ENCODE measurements at regions not wholly inside any gene's neighbourhood (a gene's known extent, or its start where the extent isn't known, plus 50 kb on each side); places are given as distances from the start of the nearest gene placed in this dataset.
"Not testable (repeated sequence)": the region's sequence is repeated elsewhere in the genome, so short reads cannot be mapped to it uniquely, and the experiment has no call there.

DNA sequence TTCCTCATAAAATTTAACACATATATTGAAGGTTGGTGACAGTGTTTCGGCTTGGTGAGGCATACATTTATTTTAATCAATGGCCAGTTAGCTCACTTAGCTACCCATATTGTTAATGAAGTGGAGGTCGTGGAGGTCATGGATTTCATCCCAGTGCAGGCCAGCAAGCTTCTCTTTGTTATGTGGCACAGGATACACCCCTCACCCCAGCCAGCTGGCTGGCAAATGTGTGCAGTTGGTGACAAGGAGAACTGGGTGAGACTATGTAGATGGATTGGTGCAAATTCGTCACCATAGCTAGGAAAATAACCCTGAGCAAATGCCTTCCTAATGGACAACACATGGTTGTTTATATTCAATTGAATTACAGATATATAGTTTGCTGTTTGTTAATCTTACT, 50.5 kb upstream of the FOXP2 start:
- no peak for DNase-seq (ENCODE audit: low read depth)

DNA sequence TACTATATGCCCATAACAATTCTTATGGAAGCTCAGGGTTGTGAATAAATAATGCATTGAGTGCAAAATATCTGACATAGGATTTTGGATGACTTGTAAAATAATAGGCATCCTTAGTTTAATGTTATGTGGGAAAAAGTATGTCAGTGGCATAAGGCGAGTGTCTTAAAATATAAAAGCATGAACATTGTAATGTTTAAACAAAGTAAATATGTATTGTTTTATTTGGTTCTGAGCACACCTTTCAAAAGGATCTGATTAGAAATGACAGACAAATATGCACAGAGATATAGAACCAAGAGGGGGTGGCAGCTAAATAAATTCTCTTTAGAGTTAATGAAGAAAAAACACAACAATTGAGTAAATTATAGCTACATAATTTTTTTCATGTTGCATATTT, 51.3 kb upstream of the FOXP2 start:
- DNase-seq (ENCODE audit: low read depth), result no peak

DNA sequence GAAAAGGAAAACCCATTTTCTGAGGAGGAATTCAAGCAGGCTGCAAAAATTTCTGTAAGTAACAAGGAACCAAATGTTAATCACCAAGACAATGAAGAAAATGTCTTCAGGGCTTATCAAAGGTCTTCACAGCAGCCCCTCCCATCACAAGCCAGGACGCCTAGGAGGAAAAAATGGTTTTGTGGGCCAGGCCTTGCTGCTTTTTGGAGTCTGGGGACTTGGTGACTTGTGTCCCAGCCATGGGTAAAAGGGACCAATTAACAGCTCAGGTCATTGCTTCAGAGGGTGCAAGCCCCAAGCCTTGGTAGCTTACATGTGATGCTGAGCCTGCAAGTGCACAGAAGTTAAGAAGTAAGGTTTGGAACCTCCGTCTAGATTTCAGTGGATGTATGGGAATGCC, 55.7 kb upstream of the FOXP2 start:
- DNase-seq (ENCODE audit: low read depth), result no peak

DNA sequence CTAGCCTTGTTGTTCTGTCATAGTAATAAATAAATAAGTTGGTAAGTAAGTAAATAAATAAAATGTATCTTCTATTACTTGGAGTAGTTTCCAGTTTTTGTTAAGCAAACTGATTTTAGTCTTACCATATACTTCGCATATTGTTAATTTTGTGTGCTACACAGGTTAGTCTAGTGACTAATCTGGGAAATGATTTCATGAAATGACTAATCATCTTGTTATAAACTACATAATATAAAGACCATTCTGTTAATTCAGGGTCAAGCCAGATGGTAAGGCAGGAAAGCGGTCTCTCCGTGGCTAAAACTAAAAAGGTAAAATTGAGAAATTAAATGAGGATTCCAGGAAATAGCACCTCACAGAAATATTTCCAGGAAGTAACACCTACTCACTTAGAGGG, 58.5 kb upstream of the FOXP2 start:
- no peak for DNase-seq (ENCODE audit: low read depth)

DNA sequence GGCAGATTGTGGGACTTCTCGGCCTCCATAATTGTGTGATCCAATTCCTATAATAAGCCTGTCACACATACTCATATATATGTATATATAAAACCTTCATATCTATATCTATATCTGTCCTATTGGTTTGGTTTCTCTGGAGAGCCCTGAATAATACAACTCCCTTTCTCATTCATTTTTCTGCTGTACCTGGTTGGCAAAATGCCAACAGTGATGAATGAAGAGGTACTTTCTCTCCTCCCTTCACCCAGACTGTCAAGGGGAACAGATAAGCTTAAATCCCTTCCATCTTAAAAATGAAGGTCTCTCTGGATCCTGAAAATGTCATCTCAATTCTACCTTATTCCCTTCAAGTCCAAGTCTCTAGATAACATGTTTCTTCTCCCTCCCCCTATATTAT, 60.3 kb upstream of the FOXP2 start:
- DNase-seq (ENCODE audit: low read depth), result no peak

DNA sequence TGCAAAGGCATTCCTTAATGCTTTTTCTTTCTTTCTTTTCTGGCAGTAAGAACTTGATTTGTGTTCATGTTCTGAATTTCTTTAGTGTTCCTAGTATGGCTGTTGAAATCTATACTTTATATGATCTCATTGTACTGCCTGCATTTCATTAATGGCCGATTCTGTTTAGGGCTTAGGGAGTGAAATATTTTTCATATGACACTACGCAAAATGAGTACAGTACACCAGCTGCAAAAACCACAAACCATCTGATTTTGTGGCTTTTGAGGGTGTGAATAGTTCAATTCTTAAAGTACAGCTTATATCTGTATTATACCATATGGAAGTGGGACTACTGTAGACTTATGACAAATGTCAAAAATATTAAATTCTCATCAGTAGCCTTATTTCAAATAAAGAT, 69.1 kb upstream of the FOXP2 start:
- peak; percentile 93 for DNase-seq (ENCODE audit: low read depth)

DNA sequence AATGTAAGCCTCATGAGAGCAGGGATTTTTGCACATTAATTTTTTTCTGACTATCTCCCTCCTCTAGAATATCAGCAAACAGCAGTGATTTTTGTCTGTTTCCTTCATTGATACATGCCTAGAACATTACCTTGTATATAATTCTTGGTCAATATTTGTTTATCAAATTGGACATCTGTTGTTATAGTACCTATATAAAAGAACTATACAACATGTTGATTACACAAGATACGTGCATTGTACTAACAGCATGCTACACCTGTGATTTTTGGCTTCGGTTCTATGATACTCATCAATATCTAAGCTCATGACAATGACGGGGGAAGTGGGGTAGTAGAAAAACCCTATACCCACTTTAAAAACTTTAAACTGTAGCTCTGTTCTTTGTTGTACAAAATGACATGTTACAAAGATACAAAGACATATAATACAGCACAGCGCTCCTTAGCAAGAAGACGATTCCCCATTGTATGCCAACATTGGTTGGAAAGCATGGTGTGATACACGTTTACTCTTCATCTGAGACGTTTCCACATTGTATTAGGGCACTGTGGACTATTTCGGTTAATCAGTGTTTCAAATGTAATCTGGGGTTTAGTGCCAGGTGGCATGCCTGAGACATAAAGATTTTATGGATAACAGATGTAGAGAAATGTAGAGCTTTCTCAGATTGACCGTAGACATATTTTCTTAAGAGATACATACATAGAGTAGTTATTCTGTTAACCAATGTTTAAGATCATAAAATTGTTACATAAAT, 70.5 kb upstream of the FOXP2 start:
- DNase-seq (ENCODE audit: low read depth), result no peak

DNA sequence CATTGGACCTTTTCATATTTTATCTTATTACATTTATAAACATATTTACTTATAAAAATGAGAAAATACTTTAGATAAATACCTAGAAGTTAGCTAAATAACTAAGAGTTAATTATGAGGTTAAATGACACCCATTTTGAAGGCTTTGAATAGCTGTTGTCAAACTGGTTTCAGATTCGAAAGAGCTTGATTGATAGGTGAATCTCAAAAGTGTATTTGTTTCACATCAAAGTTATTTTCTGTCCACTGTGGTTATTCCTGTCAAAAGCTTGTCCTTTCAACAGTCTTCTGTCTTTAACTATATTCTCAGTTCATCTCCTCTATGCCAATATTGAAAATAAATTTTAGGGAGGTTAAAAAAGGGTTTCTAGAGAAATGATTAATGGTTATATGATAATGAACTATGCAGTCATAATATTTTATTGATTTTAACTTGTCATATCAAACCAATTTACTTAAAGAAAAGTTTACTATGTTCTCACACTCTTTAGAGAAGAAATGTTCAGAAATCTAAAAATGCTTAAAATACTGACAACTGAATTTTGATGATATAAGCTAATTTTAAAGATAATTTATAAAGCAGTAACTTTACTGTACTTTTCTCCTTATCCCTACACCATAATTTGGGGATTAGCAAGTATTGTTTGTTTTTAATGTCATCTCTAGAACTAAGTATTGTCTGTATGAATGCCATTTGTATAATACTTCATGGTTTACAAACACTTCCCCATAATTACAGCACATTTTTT, 72.0 kb upstream of the FOXP2 start:
- no peak for DNase-seq (ENCODE audit: low read depth)

DNA sequence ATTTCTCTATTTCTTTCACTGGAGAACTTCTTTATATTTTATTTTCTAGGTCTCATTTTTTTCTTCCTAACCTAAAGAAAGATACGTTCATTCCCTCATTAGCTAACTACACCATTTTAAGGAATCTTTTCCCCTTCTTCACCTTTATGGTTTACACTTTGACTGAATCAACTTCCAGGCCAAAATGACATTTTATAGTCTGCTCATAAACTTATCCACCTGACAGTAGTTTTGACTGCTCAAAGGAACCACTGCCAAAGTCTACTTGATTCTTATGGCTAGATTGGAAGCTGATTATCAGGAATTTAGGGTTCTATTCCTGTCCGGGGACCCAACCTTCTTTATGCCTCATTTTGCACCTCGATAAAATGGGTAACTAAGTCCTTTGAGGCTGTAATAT, 73.0 kb upstream of the FOXP2 start:
- no peak for DNase-seq (ENCODE audit: low read depth)

DNA sequence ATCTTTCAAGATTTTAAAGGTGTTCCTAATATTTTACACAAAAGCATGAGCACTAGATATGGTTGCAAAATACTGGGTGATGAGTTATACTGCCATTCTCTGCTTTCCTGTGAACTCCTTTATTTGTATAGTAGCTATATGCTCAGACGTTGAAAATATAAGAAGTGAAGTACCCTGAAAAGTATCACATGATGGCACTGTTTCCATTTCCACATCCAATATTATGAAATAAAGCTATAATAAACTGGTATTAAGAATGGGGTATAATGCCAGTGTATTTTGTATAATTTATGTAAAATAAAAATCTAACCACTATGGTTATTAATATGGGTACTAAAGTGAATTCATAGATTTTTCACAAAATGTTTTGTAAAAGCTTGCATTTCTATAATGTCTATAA, 79.6 kb upstream of the FOXP2 start:
- DNase-seq (ENCODE audit: low read depth), result no peak

DNA sequence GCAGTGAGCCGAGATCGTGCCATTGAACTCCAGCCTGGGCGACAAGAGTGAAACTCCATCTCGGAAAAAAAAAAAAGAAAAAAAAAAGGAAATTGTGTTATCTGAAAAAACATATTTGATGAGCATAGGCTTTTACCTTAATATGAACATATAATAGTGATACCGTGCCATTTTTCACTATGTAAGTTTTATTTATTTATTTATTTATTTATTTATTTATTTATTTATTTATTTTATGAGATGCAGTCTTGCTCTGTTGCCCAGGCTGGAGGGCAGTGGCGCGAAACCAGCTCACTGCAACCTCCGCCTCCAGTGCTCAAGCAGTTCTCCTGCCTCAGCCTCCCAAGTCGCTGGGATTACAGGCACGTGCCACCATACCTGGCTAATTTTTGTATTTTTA, 85.2 kb upstream of the FOXP2 start:
- DNase-seq (ENCODE audit: low read depth), result not testable (repeated sequence)

DNA sequence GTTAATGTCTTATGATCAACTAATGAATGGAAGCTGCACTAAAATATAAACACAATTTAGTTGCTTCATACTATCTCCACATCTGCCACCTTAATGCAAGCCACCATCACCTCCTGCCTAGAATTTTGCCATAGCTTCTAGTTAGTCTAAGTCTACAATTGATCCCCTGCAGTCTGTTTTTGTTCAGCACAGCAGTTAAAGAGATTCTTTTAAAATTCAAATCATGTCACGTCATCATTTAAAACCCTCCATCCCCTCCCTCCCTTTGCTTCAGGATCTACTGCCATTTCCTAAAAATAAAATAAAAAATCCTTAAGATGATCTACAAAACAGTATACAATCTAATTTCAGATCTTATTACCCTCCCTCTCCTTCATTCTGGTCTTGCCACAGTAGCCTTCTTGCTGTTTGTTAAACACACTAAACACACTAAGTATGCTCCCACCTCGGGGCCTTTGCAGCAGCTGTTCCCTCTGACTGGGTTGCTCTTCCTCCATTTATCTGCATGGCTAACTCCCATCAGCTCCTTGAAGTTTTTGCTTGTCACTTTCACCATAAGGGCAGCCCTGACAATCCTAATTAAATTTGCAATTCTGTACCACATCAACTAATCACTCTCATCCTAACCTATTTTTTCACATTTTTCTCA, 97.0 kb upstream of the FOXP2 start:
- DNase-seq (ENCODE audit: low read depth), result no peak

DNA sequence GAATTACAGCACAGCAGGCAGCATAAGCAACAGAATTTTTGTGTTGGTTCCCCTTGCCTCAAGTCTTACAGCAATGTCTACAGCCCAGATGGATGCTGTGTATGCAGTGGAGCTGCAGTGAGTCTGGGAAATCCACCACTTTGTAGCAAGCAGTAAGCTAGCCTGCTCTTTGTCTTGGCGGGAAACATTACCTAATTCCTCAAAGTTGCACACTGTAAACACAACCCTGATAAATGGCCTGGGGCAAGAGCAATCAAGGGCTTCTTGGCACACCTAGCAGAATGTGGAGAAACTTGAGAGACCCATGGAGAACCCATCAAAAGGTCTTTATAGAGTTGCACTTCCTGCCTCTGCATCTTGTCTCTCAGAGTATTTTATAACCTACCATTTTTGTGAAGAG, 102.0 kb upstream of the FOXP2 start:
- no peak for DNase-seq (ENCODE audit: low read depth)

DNA sequence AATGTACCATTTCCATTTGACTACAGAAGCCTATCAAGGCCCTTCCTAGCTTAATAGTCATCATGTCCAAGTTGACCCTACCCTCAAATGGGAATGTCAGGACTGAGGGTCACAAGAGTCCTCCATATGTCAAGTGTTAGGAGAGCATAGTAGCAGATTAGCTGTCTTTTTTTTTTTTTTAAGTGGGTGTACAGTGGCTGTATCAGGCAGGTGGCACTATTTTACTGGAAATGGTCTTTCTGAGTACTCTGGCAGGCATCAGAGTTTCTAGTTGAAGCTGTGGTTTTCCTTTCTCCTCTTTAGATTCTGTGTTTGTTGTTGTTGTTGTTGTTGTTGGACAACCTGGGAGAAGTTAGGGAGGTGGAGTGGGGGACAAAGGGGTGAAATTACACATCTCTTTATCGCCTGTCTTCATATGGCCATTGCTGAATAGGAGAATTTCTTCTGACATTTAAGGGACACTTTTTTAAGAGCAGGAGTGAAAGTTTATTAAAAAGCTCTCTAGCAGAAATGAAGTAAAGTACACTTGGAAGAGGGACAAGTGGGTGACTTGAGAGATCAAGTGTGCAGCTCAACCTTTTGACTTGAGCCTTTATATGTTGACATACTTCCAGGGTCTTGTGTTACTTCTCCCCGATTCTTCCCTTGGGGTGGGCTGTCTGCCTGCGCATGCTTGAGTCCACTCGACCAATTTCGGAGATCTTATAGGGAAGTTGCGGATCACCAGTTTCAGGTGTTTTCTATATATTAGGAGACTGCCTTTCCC, 104.1 kb upstream of the FOXP2 start:
- DNase-seq (ENCODE audit: low read depth), result peak; percentile 23

DNA sequence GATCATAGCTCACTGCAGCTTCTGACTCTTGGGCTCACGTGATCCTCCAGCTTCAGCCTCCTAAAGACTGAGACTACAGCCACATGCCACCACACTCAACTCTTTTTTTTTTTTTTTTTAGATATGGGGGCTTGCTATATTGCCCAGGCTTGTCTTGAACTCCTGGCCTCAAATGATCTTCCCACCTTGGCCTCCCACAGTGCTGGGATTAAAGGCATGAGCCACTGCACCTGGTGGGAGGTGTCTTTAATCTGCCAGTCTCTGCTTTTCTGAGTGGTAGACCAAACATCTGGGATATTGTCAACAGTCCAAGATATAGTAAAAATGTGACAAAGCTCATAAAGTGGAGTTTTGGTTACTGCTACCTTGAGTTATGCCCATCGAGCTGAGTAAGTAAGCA, 104.9 kb upstream of the FOXP2 start:
- no peak for DNase-seq (ENCODE audit: low read depth)

DNA sequence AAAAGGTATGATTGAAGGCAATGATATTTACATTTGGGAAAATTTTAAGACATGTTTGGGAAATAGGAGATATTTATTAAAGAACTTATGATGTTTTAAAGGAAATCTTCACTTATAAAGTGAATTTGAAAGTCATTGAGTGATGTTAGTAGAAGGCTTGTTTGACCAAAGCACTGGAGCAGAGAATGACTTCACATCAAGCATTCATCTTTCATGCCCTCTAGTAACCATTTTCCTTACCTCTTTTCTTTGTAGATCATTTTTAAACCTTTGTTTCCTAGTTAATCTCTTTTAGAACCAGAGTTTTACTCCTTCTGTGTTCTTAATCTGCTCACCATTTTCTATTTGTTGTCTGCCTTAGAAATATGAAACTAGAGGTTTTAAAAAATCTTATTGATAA, 111.3 kb upstream of the FOXP2 start:
- DNase-seq (ENCODE audit: low read depth), result no peak

DNA sequence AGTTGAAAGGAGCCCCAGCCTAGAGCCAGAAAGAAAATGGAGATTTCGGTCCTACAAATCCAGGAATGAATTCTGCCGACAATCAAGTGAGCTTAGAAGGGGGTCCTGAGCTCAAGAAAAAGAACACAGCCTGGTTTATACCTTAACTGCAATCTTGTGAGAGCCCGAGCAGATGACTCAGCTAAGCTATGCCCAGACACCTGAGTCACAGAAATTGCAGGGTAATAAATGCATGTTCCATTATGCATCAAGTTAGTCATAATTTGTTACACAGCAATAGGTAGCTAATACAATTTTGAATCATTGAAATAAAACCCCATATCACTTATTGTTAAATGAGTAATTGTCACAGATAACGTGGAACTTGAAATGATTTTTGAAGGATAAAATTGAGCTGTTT, 111.8 kb upstream of the FOXP2 start:
- DNase-seq (ENCODE audit: low read depth), result peak; percentile 5

DNA sequence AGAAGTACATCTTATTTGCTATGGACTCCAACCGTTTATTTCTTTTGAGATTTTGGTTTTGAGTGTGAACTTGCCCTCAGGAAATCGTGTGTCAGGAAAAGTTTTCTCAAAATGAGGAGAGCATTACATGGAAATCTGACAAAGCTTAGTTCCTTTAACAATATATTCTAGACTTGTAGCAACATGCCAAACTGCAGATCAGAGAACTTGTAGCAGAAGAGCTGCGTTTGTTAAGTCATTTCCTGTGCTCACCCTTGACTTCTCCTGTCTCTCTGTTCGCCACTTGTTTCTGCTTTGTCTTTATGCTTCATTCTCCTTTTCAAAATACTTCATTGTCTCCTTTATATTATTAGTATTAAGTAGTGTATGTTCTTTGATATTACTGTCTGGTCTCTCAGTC, 116.6 kb upstream of the FOXP2 start:
- no peak for DNase-seq (ENCODE audit: low read depth)

DNA sequence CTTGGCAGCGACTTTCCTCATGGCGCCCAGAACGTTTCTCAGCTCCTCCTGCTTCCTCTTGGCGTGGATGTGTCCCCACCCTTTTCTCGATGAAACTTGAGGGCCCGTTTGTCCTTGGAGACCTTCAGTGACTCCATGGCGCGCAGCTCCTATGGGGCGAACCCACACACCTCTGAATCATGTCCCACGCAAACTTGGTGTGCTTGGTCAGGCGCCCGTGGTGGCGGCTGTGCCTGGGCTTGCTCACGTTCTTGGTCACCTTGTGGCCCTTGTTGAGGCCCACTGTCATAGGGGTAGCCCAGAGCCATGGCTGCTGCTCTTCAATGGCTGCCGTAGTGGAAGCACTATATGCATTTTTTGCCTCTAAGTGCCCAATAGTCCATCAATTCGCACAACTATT, 117.5 kb upstream of the FOXP2 start:
- no peak for DNase-seq (ENCODE audit: low read depth)

DNA sequence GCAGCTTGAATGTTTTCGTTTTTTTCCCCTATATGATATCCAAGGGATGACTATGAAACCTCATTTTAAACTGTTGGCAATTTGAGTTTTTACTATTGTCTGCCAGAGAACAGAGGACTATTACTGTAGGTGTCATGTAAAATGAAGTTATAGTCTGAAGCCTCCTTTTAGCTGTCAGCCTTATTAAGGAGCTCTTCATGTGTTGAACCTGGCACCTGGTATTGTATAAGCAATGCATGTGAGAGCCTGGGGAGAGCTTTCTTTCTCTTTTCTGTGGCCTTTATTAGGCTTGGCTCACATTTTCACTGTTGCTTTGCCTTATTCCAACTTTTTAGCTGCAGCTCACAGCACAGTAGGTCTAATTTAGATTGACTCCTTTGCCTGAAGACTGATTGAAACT, 119.1 kb upstream of the FOXP2 start:
- DNase-seq (ENCODE audit: low read depth), result no peak

DNA sequence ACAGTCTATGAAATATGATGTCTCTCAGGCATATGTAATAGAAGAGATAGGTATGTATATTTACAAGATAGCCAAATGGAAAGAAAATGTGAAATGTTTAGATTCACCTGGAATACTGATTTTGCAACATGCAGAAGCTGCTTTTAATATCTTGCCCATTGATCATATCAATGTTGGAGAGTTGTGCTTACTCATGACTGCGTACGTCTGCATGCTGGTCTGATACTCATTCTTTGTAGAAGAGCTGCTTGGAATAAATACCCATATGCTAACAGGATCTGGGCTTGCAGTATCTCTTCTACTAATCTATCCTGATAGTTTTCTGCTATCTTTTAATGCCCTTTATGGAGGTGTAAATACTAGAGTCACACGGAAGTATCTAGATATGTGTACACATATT, 120.6 kb upstream of the FOXP2 start:
- DNase-seq (ENCODE audit: low read depth), result no peak

Data from LHCN-M2 (cell line).